ENCODE measurements at regions not wholly inside any gene's neighbourhood (a gene's known extent, or its start where the extent isn't known, plus 50 kb on each side); places are given as distances from the start of the nearest gene placed in this dataset.

DNA sequence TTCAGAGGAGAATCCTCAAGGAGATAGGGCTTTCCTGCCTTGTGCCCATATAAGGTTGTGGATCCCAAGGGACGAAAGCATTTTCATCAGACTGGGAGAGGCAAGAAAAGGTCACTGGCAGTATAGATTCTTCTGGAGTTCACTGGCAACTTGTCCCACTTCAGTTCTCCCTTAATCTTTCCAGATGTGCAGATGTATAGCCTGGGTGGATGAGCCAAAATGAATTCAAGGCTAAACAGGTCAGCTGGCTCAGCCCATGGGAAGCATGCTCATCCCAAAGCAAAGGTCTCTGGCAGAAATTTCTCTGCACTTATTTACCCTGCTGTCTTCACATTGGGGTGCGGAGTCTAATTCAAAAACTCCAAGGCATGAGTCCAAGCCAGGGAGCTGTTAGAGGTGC is 148.9 kb upstream of the TNP1 start:
- no peak for DNase-seq (ENCODE audit: low read depth)
- TF ChIP-seq, protein P1, sequence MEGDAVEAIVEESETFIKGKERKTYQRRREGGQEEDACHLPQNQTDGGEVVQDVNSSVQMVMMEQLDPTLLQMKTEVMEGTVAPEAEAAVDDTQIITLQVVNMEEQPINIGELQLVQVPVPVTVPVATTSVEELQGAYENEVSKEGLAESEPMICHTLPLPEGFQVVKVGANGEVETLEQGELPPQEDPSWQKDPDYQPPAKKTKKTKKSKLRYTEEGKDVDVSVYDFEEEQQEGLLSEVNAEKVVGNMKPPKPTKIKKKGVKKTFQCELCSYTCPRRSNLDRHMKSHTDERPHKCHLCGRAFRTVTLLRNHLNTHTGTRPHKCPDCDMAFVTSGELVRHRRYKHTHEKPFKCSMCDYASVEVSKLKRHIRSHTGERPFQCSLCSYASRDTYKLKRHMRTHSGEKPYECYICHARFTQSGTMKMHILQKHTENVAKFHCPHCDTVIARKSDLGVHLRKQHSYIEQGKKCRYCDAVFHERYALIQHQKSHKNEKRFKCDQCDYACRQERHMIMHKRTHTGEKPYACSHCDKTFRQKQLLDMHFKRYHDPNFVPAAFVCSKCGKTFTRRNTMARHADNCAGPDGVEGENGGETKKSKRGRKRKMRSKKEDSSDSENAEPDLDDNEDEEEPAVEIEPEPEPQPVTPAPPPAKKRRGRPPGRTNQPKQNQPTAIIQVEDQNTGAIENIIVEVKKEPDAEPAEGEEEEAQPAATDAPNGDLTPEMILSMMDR (IDR thresholded peaks at IDR 0.05; ENCODE audit: insufficient read depth, low read length): no peak
- no peak overlapping the region for H3K4me3 ChIP-seq (ENCODE audit: low read depth, low read length)

DNA sequence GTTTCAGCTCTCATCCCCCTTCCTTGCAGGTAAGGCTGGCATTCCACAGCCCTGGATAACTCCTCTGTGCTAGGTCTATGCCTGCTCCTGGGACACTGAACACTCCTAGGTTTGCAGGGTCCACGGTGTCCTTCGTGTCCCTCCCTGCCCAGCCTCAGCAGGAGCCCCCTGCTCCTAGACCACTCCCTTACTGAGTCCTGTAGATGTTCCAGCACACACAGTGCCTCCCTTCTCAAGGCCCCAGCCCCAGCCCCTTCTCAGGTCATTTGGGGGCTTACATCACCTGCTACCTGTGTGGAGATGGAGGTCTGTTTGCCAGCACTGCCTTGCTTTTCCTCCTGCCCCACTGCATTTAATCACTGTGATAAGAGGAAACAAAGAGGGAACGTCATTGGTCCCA is 146.4 kb upstream of the TNP1 start:
- TF ChIP-seq, protein P1 (IDR thresholded peaks at IDR 0.05; ENCODE audit: insufficient read depth, low read length): no peak
- DNase-seq (ENCODE audit: low read depth): no peak
- no peak overlapping the region for H3K4me3 ChIP-seq (ENCODE audit: low read depth, low read length)

DNA sequence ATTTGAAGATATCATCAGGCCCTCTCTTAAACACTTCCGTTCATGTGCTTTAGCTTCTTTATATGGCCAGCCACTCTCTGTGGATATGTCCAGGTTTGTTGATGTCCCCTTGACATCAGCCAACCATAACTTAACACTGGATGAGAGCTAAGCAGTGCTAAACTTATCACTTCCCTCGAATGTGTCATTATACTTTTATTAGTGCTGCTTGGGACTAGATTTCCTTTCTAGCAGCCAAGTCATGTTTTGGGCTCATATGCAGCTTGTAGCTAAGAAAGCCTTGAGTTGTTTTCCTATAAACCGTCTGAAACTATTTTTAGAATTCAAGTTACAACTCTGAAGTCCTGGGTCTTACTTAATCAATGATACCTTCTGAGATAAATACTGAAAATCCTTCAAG is 144.8 kb upstream of the TNP1 start:
- TF ChIP-seq, protein P1 (IDR thresholded peaks at IDR 0.05; ENCODE audit: insufficient read depth, low read length): no peak
- no peak for DNase-seq (ENCODE audit: low read depth)
- H3K4me3 ChIP-seq (ENCODE audit: low read depth, low read length): no peak overlapping the region

DNA sequence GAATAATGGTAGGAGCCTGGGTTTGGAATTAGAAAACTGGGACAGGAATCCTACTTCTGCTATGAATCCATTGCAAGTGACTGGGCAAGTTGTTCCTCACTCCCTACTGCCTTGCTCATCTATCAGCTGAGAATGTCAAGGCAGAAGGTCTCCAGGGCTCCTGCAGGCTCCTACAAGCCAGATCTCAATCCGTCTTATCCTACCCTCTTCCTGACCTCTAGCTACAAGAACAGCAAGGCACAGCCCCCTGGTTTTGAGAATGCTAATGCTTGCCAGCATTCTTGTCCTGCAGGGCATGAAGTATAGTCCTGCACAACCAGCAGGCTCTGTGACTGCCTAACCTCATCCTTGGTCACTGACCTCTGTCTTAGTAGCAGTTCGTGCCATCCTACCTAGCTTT is 141.9 kb upstream of the TNP1 start:
- H3K4me3 ChIP-seq (ENCODE audit: low read depth, low read length): no peak overlapping the region
- TF ChIP-seq, protein P1 (IDR thresholded peaks at IDR 0.05; ENCODE audit: insufficient read depth, low read length): no peak
- DNase-seq (ENCODE audit: low read depth): no peak

DNA sequence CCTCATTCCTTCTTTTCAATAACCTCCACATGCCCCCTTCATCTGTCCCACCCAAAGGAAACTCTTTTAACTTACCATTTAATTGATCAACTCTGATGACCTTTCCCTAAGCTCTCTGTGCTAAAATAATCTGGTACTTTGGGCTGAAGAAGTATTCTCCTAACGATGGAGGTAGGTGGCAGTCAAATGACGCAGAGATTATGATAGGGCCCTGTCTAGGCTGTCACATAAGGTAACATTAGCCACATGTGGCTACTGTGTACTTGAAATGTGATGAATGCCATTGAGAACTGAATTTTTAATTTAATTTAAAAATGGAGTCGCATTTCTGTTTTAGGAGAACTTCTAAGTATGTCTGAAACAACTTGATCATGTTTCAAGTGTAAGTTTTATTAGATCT is 140.5 kb upstream of the TNP1 start:
- TF ChIP-seq, protein P1 (IDR thresholded peaks at IDR 0.05; ENCODE audit: insufficient read depth, low read length): no peak
- DNase-seq (ENCODE audit: low read depth): no peak
- no peak overlapping the region for H3K4me3 ChIP-seq (ENCODE audit: low read depth, low read length)

DNA sequence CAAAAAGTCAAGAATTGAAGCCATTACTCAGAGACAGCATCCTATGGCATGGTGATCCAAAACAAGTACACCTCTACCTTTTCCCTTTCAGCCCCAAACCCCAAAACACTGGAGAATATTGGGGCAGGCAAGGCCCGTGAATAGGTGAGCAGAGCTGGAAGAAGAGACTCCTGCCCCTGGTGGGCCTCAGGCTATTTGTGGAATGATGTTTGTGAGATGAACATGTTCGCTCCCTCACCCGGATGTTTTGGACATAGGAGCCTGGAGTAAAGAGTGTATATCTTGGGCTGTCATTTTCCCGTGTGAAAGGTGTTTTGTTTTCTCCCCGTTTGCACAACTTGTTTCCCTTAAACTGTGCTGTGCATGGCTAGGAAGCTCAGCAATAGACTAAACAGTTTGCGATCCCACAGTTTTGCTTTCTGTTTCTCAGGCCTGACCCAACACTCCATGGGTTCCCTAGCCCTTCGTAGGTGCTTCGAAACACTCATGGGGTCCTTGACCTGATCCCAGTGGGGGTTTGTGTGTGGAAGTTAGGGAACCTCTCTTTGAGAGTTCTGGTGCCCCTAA is 136.5 kb upstream of the TNP1 start:
- DNase-seq (ENCODE audit: low read depth): no peak
- TF ChIP-seq, protein P1 (IDR thresholded peaks at IDR 0.05; ENCODE audit: insufficient read depth, low read length): no peak
- H3K4me3 ChIP-seq (ENCODE audit: low read depth, low read length): no peak overlapping the region

DNA sequence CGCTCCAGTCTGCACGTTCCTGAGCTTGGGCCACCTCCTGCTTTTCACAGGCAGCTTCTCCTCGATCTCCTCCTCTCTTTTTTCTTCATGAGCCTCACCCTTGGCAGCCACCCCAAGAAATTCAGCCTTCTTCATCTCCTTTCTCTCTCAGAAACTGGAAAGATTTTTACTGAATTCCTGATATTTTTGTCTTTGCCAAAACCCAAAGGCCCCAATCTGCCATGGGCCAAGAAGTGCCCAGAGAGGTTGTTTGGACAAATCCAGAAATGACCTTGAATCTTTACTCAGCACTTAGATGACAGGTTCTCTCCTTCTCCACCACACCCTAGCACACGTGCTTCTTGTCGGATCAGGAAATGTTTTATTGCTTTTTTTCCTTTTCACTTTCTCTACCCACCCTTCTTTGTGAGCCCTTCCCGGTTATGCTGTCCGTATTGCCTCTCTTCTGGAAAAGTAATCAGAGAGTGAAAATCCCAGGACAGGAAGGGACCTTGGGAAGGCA is 134.5 kb upstream of the TNP1 start:
- TF ChIP-seq, protein P1 (IDR thresholded peaks at IDR 0.05; ENCODE audit: insufficient read depth, low read length): no peak
- DNase-seq (ENCODE audit: low read depth): peak; percentile 29
- H3K4me3 ChIP-seq (ENCODE audit: low read depth, low read length): no peak overlapping the region

Data from fibroblast of the aortic adventitia (primary cell).